ENCODE measurements at regions not wholly inside any gene's neighbourhood (a gene's known extent, or its start where the extent isn't known, plus 50 kb on each side); places are given as distances from the start of the nearest gene placed in this dataset.

- TF ChIP-seq POLR2A (IDR thresholded peaks at IDR 0.05; ENCODE audit: low read depth) (no peak), CTCF (IDR thresholded peaks at IDR 0.05) (no peak), EP300 (IDR thresholded peaks at IDR 0.05) (no peak)
Measured at GRCh38 chr3:104555728-104556127, 811.0 kb upstream of the ALCAM start.
